Esophagus muscularis mucosa (tissue), 4 donors: ENCODE measurements at regions not wholly inside any gene's neighbourhood (a gene's known extent, or its start where the extent isn't known, plus 50 kb on each side); places are given as distances from the start of the nearest gene placed in this dataset.

Source experiments
- DNase-seq: peaks from one replicate; pipeline ENCODE4 v3.0.0-alpha.2; 2017; ENCODE audit errors: extremely low spot score
- H3K27ac ChIP-seq, 4 donors: fragments of 200-600 bp; sonication (generic); replicated peaks in 1 of 4; 1 replicate in 3 of 4; 2 replicates in 1 of 4; pipeline ENCODE4 v1.5.1; 2016 to 2019; ENCODE audit warnings: mild to moderate bottlenecking in 1 of 4
- H3K27me3 ChIP-seq, 4 donors: fragments of 200-600 bp; sonication (generic); one replicate each; pipeline versions ENCODE4 v1.5.1 to v1.6.0; 2016 to 2019
- H3K36me3 ChIP-seq, 4 donors: fragments of 200-600 bp; sonication (generic); one replicate each; pipeline ENCODE4 v1.5.1; 2016 to 2019
- H3K4me1 ChIP-seq, 4 donors: fragments of 200-600 bp; sonication (generic); one replicate each; pipeline ENCODE4 v1.5.1; 2016 to 2019
- H3K4me3 ChIP-seq, 4 donors: fragments of 200-600 bp; sonication (generic); 1 replicate in 2 of 4; 2 replicates in 2 of 4; pipeline ENCODE4 v1.5.1; 2016 to 2019; ENCODE audit warnings: mild to moderate bottlenecking in 4 of 4, moderate library complexity in 1 of 4
- H3K9me3 ChIP-seq, 4 donors: fragments of 200-600 bp; sonication (generic); 1 replicate in 3 of 4; 2 replicates in 1 of 4; pipeline ENCODE4 v1.5.1; 2016 to 2019
- CTCF ChIP-seq, 3 experiments: fragments of 200-600 bp in 2 of 3; fragments of 450-650 bp in 1 of 3; sonication (generic) in 2 of 3; IDR thresholded peaks; one replicate each; pipeline ENCODE4 v1.5.1; 2017 to 2019; ENCODE audit warnings: antibody characterized with exemption in 3 of 3, mild to moderate bottlenecking in 2 of 3, moderate library complexity in 1 of 3
- EP300 ChIP-seq: sonication (generic); formaldehyde crosslinking; IDR thresholded peaks from one replicate; pipeline ENCODE4 v1.6.1; 2017; ENCODE audit warnings: antibody characterized with exemption
- POLR2A ChIP-seq: fragments of 450-650 bp; IDR thresholded peaks from one replicate; pipeline ENCODE4 v1.6.1; 2017; ENCODE audit warnings: antibody characterized with exemption, moderate library complexity, mild to moderate bottlenecking, low read depth
- POLR2AphosphoS5 ChIP-seq, 2 donors: sonication (generic); formaldehyde crosslinking; IDR thresholded peaks; one replicate each; pipeline ENCODE4 v1.6.1; 2017; ENCODE audit warnings: antibody characterized with exemption in 2 of 2
- WGBS: methylation state at CpG from one replicate; pipeline ENCODE4 v1.1.5; 2018; 5-methylcytosine and 5-hydroxymethylcytosine counted together
- intact Hi-C: fragments of 100-400 bp; cut with DNase I; formaldehyde crosslinking; loops from one replicate; pipeline ENCODE4 v1.15.1; 2023

GRCh38 chr7:93031795-93032194, 86.0 kb downstream of the SAMD9 start:
- H3K36me3 ChIP-seq, result no peaks in the 10 kb centered on the region
- no peak for DNase-seq
- no peaks in the 10 kb centered on the region for H3K4me1 ChIP-seq
- H3K4me3 ChIP-seq, result no peak overlapping the region
- no peak for TF ChIP-seq CTCF (IDR thresholded peaks at IDR 0.05)
- TF ChIP-seq EP300, result no peak
- TF ChIP-seq POLR2AphosphoS5 (IDR thresholded peaks at IDR 0.05), result no peak
- no peak for TF ChIP-seq POLR2A
- peaks cover 0 to 3% (median 0%) of the 10 kb centered on the region in 4 donors for H3K27me3 ChIP-seq
- intact Hi-C loops, result no loop called here
- H3K27ac ChIP-seq, result no peak overlapping the region
- H3K9me3 ChIP-seq, result no peaks in the 10 kb centered on the region

GRCh38 chr7:93030605-93031225, 87.1 kb downstream of the SAMD9 start:
- no peak overlapping the region for H3K4me3 ChIP-seq
- intact Hi-C loops, result no loop called here
- H3K27me3 ChIP-seq, result peaks cover 0 to 3% (median 0%) of the 10 kb centered on the region in 4 donors
- no peaks in the 10 kb centered on the region for H3K4me1 ChIP-seq
- DNase-seq, result no peak
- H3K36me3 ChIP-seq, result no peaks in the 10 kb centered on the region
- H3K9me3 ChIP-seq, result no peaks in the 10 kb centered on the region
- H3K27ac ChIP-seq, result no peak overlapping the region
- no peak for TF ChIP-seq CTCF (IDR thresholded peaks at IDR 0.05)

- intact Hi-C loops, result no loop called here
- no peak for DNase-seq
- Histone ChIP-seq H3K27me3 (peaks cover 0 to 3% (median 0%) of the 10 kb centered on the region in 4 donors), H3K27ac (no peak overlapping the region), H3K36me3 (no peaks in the 10 kb centered on the region), H3K4me1 (no peaks in the 10 kb centered on the region), H3K4me3 (no peak overlapping the region), H3K9me3 (no peaks in the 10 kb centered on the region)
- TF ChIP-seq POLR2AphosphoS5 (IDR thresholded peaks at IDR 0.05) (no peak), EP300 (no peak), POLR2A (no peak), CTCF (IDR thresholded peaks at IDR 0.05) (no peak)
- no CpG with 5 or more reads among the region's 7 CpGs for WGBS
Measured at GRCh38 chr7:93029056-93029455, 88.7 kb downstream of the SAMD9 start.

- TF ChIP-seq EP300, result no peak
- no peak for TF ChIP-seq POLR2AphosphoS5 (IDR thresholded peaks at IDR 0.05)
- TF ChIP-seq POLR2A, result no peak
- TF ChIP-seq CTCF (IDR thresholded peaks at IDR 0.05), result no peak
Measured at GRCh38 chr7:93028610-93029009, 89.2 kb downstream of the SAMD9 start.

GRCh38 chr7:93027044-93027443, 90.7 kb downstream of the SAMD9 start:
- Histone ChIP-seq H3K27ac (no peak overlapping the region), H3K4me1 (no peaks in the 10 kb centered on the region), H3K27me3 (peaks cover 0 to 3% (median 0%) of the 10 kb centered on the region in 4 donors), H3K36me3 (no peaks in the 10 kb centered on the region), H3K9me3 (no peaks in the 10 kb centered on the region), H3K4me3 (no peak overlapping the region)
- 76% methylated on average over 5 of the region's 5 CpGs for WGBS
- TF ChIP-seq POLR2AphosphoS5 (IDR thresholded peaks at IDR 0.05), result no peak
- no peak for TF ChIP-seq EP300
- TF ChIP-seq CTCF (IDR thresholded peaks at IDR 0.05), result no peak
- TF ChIP-seq POLR2A, result no peak
- intact Hi-C loops, result no loop called here
- no peak for DNase-seq

More at GRCh38 chr7:93028610-93029009, 89.2 kb downstream of the SAMD9 start:
- no peak for DNase-seq
- Histone ChIP-seq H3K27ac (no peak overlapping the region), H3K27me3 (peaks cover 0 to 3% (median 0%) of the 10 kb centered on the region in 4 donors), H3K4me3 (no peak overlapping the region), H3K4me1 (no peaks in the 10 kb centered on the region), H3K36me3 (no peaks in the 10 kb centered on the region), H3K9me3 (no peaks in the 10 kb centered on the region)
- WGBS, result 90% methylated on average over 2 of the region's 3 CpGs
- intact Hi-C loops, result no loop called here
